ENCODE measurements at regions not wholly inside any gene's neighbourhood (a gene's known extent, or its start where the extent isn't known, plus 50 kb on each side); places are given as distances from the start of the nearest gene placed in this dataset.

GRCh38 chr6:144894240-144894639, 609.1 kb downstream of the UTRN start:
- H3K9me3 ChIP-seq (ENCODE audit: control insufficient read depth in 1 of 2, insufficient read depth in 1 of 2, low read length in 2 of 2), result no peaks in the 10 kb centered on the region
- Mint-ChIP-seq H3K36me3 (ENCODE audit: low read depth) (no peaks in the 10 kb centered on the region), H3K4me3 (no peak overlapping the region), H3K9me3 (no peaks in the 10 kb centered on the region), H3K4me1 (ENCODE audit: low read depth) (no peaks in the 10 kb centered on the region), H3K27ac (no peak overlapping the region), H3K27me3 (no peaks in the 10 kb centered on the region)
- TF ChIP-seq, protein P1, sequence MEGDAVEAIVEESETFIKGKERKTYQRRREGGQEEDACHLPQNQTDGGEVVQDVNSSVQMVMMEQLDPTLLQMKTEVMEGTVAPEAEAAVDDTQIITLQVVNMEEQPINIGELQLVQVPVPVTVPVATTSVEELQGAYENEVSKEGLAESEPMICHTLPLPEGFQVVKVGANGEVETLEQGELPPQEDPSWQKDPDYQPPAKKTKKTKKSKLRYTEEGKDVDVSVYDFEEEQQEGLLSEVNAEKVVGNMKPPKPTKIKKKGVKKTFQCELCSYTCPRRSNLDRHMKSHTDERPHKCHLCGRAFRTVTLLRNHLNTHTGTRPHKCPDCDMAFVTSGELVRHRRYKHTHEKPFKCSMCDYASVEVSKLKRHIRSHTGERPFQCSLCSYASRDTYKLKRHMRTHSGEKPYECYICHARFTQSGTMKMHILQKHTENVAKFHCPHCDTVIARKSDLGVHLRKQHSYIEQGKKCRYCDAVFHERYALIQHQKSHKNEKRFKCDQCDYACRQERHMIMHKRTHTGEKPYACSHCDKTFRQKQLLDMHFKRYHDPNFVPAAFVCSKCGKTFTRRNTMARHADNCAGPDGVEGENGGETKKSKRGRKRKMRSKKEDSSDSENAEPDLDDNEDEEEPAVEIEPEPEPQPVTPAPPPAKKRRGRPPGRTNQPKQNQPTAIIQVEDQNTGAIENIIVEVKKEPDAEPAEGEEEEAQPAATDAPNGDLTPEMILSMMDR (IDR thresholded peaks at IDR 0.05), result no peak
- ATAC-seq (ENCODE audit: poor library complexity) (no peak), DNase-seq (no peak)
- no peaks in the 10 kb centered on the region for H3K27me3 ChIP-seq (ENCODE audit: control insufficient read depth in 1 of 2, insufficient read depth in 2 of 2, low read length in 2 of 2)
- H3K27ac ChIP-seq (ENCODE audit: low read depth in 1 of 2, low read length in 2 of 2), result no peak overlapping the region
- ChIA-PET CTCF (no interaction called here), POLR2A (no interaction called here)
- intact Hi-C loops (cut with DNase I, micrococcal nuclease), result no loop called here
- no peaks in the 10 kb centered on the region for H3K36me3 ChIP-seq (ENCODE audit: insufficient read depth, low read length)
- H3K4me3 ChIP-seq (ENCODE audit: low read length), result no peak overlapping the region
- H3K4me1 ChIP-seq (ENCODE audit: insufficient read depth, low read length), result no peaks in the 10 kb centered on the region

DNA sequence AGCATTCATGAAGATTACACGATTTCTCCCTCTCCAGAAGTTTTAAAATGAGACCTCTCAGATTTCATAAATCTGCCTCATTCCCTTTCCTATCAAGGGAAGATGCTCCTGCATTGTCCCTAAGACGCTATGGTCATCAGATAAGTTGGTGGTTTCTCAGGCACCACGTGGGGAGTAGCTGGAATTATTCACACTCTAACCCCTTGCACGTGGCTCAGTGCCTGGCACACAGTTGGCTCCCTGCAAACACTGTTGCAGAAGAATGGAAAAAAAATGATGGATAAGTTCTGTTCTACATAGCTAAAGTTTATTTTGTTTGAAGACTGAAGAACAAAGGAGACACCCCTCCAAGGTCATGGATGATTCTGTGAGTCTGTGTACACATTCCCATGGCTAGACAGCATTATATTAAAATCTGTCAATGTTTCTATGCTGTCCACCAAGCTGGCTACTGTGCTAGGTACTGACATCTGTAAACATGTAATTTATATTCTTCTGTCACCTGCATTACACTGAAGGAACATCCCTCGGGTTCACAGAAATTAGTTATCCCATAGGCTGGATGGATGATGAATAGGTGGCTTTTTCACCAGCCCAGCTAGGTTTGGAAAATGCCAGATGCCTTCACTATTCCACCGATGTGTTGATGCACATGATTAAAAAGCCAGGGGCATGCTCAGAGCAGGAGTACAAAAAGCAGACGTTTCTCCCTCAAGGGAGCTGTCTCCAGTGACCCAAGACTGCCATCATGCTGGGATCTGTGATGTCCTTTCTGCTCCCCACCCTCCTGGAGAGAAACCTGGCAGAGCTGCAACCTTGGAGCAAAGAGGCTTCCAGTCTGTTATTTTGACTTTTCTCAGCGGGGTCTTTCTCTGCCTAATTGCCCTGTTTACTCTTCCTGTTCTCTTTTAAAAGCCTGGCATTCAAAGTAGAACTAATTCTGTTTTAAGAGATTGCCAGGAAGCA, 610.5 kb downstream of the UTRN start:
- Histone ChIP-seq H3K4me1 (ENCODE audit: insufficient read depth, low read length) (no peaks in the 10 kb centered on the region), H3K4me3 (ENCODE audit: low read length) (no peak overlapping the region), H3K36me3 (ENCODE audit: insufficient read depth, low read length) (no peaks in the 10 kb centered on the region), H3K27ac (ENCODE audit: low read depth in 1 of 2, low read length in 2 of 2) (no peak overlapping the region), H3K27me3 (ENCODE audit: control insufficient read depth in 1 of 2, insufficient read depth in 2 of 2, low read length in 2 of 2) (no peaks in the 10 kb centered on the region), H3K9me3 (ENCODE audit: control insufficient read depth in 1 of 2, insufficient read depth in 1 of 2, low read length in 2 of 2) (no peaks in the 10 kb centered on the region)
- Mint-ChIP-seq H3K4me3 (no peak overlapping the region), H3K27ac (no peak overlapping the region), H3K9me3 (no peaks in the 10 kb centered on the region), H3K36me3 (ENCODE audit: low read depth) (no peaks in the 10 kb centered on the region), H3K27me3 (no peaks in the 10 kb centered on the region), H3K4me1 (ENCODE audit: low read depth) (no peaks in the 10 kb centered on the region)
- no peak for DNase-seq
- ChIA-PET CTCF (no interaction called here), POLR2A (no interaction called here)
- intact Hi-C loops (cut with DNase I, micrococcal nuclease), result no loop called here
- TF ChIP-seq, protein P1 (IDR thresholded peaks at IDR 0.05), result no peak
- no peak for ATAC-seq (ENCODE audit: poor library complexity)

GRCh38 chr6:144896289-144896688, 611.2 kb downstream of the UTRN start:
- Histone ChIP-seq H3K27me3 (ENCODE audit: control insufficient read depth in 1 of 2, insufficient read depth in 2 of 2, low read length in 2 of 2) (no peaks in the 10 kb centered on the region), H3K9me3 (ENCODE audit: control insufficient read depth in 1 of 2, insufficient read depth in 1 of 2, low read length in 2 of 2) (no peaks in the 10 kb centered on the region), H3K4me1 (ENCODE audit: insufficient read depth, low read length) (no peaks in the 10 kb centered on the region), H3K36me3 (ENCODE audit: insufficient read depth, low read length) (no peaks in the 10 kb centered on the region), H3K27ac (ENCODE audit: low read depth in 1 of 2, low read length in 2 of 2) (no peak overlapping the region), H3K4me3 (ENCODE audit: low read length) (no peak overlapping the region)
- Mint-ChIP-seq H3K27me3 (no peaks in the 10 kb centered on the region), H3K36me3 (ENCODE audit: low read depth) (no peaks in the 10 kb centered on the region), H3K27ac (no peak overlapping the region), H3K4me1 (ENCODE audit: low read depth) (no peaks in the 10 kb centered on the region), H3K4me3 (no peak overlapping the region), H3K9me3 (no peaks in the 10 kb centered on the region)
- TF ChIP-seq, protein P1 (IDR thresholded peaks at IDR 0.05), result no peak
- intact Hi-C loops (cut with DNase I, micrococcal nuclease), result no loop called here
- DNase-seq (no peak), ATAC-seq (ENCODE audit: poor library complexity) (no peak)
- ChIA-PET POLR2A (no interaction called here), CTCF (no interaction called here)

All from CD4-positive, alpha-beta T cell (primary cell).